ENCODE measurements at regions not wholly inside any gene's neighbourhood (a gene's known extent, or its start where the extent isn't known, plus 50 kb on each side); places are given as distances from the start of the nearest gene placed in this dataset.

- TF ChIP-seq EZH2phosphoT487 (conservative IDR thresholded peaks at IDR 0.05; ENCODE audit: low read length) (no peak), CTCF (IDR thresholded peaks at IDR 0.05; ENCODE audit: insufficient read depth, low read length, poor library complexity, severe bottlenecking) (no peak)
- H4K20me1 ChIP-seq (ENCODE audit: low read depth, low read length): no peaks in the 10 kb centered on the region
- peak overlapping the region; percentile 50 for H3K9ac ChIP-seq (ENCODE audit: low read length)
- peak overlapping the region; percentile 85 for H3K4me2 ChIP-seq (ENCODE audit: low read depth, low read length, poor library complexity, severe bottlenecking)
- H3K79me2 ChIP-seq (ENCODE audit: insufficient read depth, low read length): no peaks in the 10 kb centered on the region
- H3K9me2 ChIP-seq (replicated peaks; ENCODE audit: insufficient read depth, low read length): no peaks in the 10 kb centered on the region
- H3F3A ChIP-seq (ENCODE audit: insufficient read depth): peaks cover 46% of the 10 kb centered on the region
- H3K4me3 ChIP-seq (ENCODE audit: insufficient read depth, low read length, poor library complexity, severe bottlenecking): peak overlapping the region; percentile 41
- no peaks in the 10 kb centered on the region for H3K36me3 ChIP-seq (ENCODE audit: low read length)
- H3K27ac ChIP-seq (ENCODE audit: low read depth, low read length): peak overlapping the region; percentile 94
- H3K27me3 ChIP-seq (ENCODE audit: low read length): no peaks in the 10 kb centered on the region
- H3K9me3 ChIP-seq (ENCODE audit: insufficient read depth, low read length): no peaks in the 10 kb centered on the region
- H2AFZ ChIP-seq (ENCODE audit: low read depth, low read length, severe bottlenecking): peak overlapping the region; percentile 7
Measured at GRCh38 chr6:11460837-11461661, 76.5 kb upstream of the TMEM170B start.

GRCh38 chr6:11460001-11460668 lies 77.4 kb upstream of the TMEM170B start:
- TF ChIP-seq EZH2phosphoT487 (conservative IDR thresholded peaks at IDR 0.05; ENCODE audit: low read length) (no peak), CTCF (IDR thresholded peaks at IDR 0.05; ENCODE audit: insufficient read depth, low read length, poor library complexity, severe bottlenecking) (peak; percentile 43)
- Histone ChIP-seq H3K9ac (ENCODE audit: low read length) (peak overlapping the region; percentile 50), H3K27ac (ENCODE audit: low read depth, low read length) (peak overlapping the region; percentile 94), H3K79me2 (ENCODE audit: insufficient read depth, low read length) (no peaks in the 10 kb centered on the region), H3K4me3 (ENCODE audit: insufficient read depth, low read length, poor library complexity, severe bottlenecking) (peak overlapping the region; percentile 37), H4K20me1 (ENCODE audit: low read depth, low read length) (no peaks in the 10 kb centered on the region), H3K27me3 (ENCODE audit: low read length) (no peaks in the 10 kb centered on the region), H3K9me3 (ENCODE audit: insufficient read depth, low read length) (no peaks in the 10 kb centered on the region), H3K9me2 (replicated peaks; ENCODE audit: insufficient read depth, low read length) (no peaks in the 10 kb centered on the region), H2AFZ (ENCODE audit: low read depth, low read length, severe bottlenecking) (peak overlapping the region; percentile 22), H3K36me3 (ENCODE audit: low read length) (no peaks in the 10 kb centered on the region), H3K4me2 (ENCODE audit: low read depth, low read length, poor library complexity, severe bottlenecking) (peak overlapping the region; percentile 85), H3F3A (ENCODE audit: insufficient read depth) (peaks cover 43% of the 10 kb centered on the region)

- Histone ChIP-seq H3K4me3 (ENCODE audit: insufficient read depth, low read length, poor library complexity, severe bottlenecking) (peak overlapping the region; percentile 1), H3K9ac (ENCODE audit: low read length) (peak overlapping the region; percentile 50)
- TF ChIP-seq EZH2phosphoT487 (conservative IDR thresholded peaks at IDR 0.05; ENCODE audit: low read length): no peak
- TF ChIP-seq CTCF (IDR thresholded peaks at IDR 0.05; ENCODE audit: insufficient read depth, low read length, poor library complexity, severe bottlenecking): no peak
Measured at GRCh38 chr6:11459079-11459610, 78.4 kb upstream of the TMEM170B start.

More at GRCh38 chr6:11459079-11459610, 78.4 kb upstream of the TMEM170B start:
- Histone ChIP-seq H3K36me3 (ENCODE audit: low read length) (no peaks in the 10 kb centered on the region), H3K9me3 (ENCODE audit: insufficient read depth, low read length) (no peaks in the 10 kb centered on the region), H4K20me1 (ENCODE audit: low read depth, low read length) (no peaks in the 10 kb centered on the region), H3K27ac (ENCODE audit: low read depth, low read length) (peak overlapping the region; percentile 94), H2AFZ (ENCODE audit: low read depth, low read length, severe bottlenecking) (no peak overlapping the region), H3K27me3 (ENCODE audit: low read length) (no peaks in the 10 kb centered on the region), H3K79me2 (ENCODE audit: insufficient read depth, low read length) (no peaks in the 10 kb centered on the region), H3F3A (ENCODE audit: insufficient read depth) (peaks cover 42% of the 10 kb centered on the region), H3K9me2 (replicated peaks; ENCODE audit: insufficient read depth, low read length) (no peaks in the 10 kb centered on the region), H3K4me2 (ENCODE audit: low read depth, low read length, poor library complexity, severe bottlenecking) (peak overlapping the region; percentile 85)

All from SU-DHL-6 (cell line).